ENCODE measurements at regions not wholly inside any gene's neighbourhood (a gene's known extent, or its start where the extent isn't known, plus 50 kb on each side); places are given as distances from the start of the nearest gene placed in this dataset.
"Not testable (repeated sequence)": the region's sequence is repeated elsewhere in the genome, so short reads cannot be mapped to it uniquely, and the experiment has no call there.

- TF ChIP-seq CTCF (IDR thresholded peaks at IDR 0.05): no peak
- no peaks in the 10 kb centered on the region for H3K9me3 Mint-ChIP-seq
- no peak overlapping the region for H3K27ac Mint-ChIP-seq
- DNase-seq: no peak
- no peaks in the 10 kb centered on the region for H3K36me3 Mint-ChIP-seq (ENCODE audit: low read depth)
- H3K4me1 Mint-ChIP-seq (ENCODE audit: low read depth): peaks cover 23% of the 10 kb centered on the region
- H3K4me3 Mint-ChIP-seq: no peak overlapping the region
- H3K27me3 Mint-ChIP-seq (ENCODE audit: insufficient read depth): no peaks in the 10 kb centered on the region; the same call in none of the 2 replicates
These were observed 241.2 kb downstream of the SKIDA1 start for GRCh38 chr10:21284301-21284700.

- not testable (repeated sequence) for H3K4me3 Mint-ChIP-seq; H3K27ac Mint-ChIP-seq; H3K27me3 Mint-ChIP-seq (ENCODE audit: insufficient read depth); H3K36me3 Mint-ChIP-seq (ENCODE audit: low read depth); DNase-seq; H3K9me3 Mint-ChIP-seq
- H3K4me1 Mint-ChIP-seq (ENCODE audit: low read depth): peaks cover 32% of the 10 kb centered on the region
These were observed 242.4 kb downstream of the SKIDA1 start for GRCh38 chr10:21283053-21283452.

DNA sequence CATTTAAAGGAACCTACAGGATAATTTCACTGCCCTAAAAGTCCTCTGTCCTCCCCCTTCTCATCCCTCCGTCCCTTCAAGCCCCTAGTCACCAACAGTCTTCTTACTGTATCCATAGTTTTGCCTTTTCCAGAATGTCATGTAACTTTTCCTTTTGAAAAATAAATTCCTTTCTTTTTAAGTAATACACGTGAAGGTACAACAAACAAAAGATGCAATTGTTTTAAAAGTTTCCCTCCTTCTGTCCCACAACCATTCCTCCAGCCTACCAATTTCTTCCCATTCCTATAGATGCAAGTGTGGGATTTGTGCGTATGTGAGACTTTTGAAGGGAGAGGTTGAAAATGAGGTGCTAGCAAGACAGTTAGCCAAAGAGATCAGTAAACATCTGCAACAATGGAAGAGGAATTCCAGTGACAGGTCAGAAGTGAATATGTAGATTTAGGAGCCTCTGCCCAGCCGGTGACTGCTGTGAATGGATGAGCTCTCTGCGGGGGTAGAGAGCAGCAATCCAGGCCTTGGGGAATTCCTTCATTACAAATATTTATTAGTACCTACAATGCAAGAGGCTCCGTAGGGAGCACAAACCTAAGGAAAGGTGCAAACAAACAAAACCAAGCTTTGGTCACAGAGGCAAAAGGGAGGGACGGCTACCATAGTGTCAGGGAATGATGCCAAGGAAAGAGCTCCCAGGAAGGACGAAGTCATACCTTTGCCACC lies 243.6 kb downstream of the SKIDA1 start:
- Mint-ChIP-seq H3K27ac (no peak overlapping the region), H3K27me3 (ENCODE audit: insufficient read depth) (no peaks in the 10 kb centered on the region; the same call in 1 of the 2 replicates), H3K4me1 (ENCODE audit: low read depth) (peaks cover 32% of the 10 kb centered on the region), H3K4me3 (no peak overlapping the region), H3K9me3 (no peaks in the 10 kb centered on the region), H3K36me3 (ENCODE audit: low read depth) (no peaks in the 10 kb centered on the region)
- no peak for TF ChIP-seq CTCF (IDR thresholded peaks at IDR 0.05)
- no peak for DNase-seq

- Mint-ChIP-seq H3K4me1 (ENCODE audit: low read depth) (peaks cover 31% of the 10 kb centered on the region), H3K4me3 (no peak overlapping the region), H3K27ac (no peak overlapping the region), H3K36me3 (ENCODE audit: low read depth) (no peaks in the 10 kb centered on the region), H3K27me3 (ENCODE audit: insufficient read depth) (no peaks in the 10 kb centered on the region; the same call in none of the 2 replicates), H3K9me3 (no peaks in the 10 kb centered on the region)
- DNase-seq: no peak
- no peak for TF ChIP-seq CTCF (IDR thresholded peaks at IDR 0.05)
These were observed 244.4 kb downstream of the SKIDA1 start for GRCh38 chr10:21280971-21281572.

GRCh38 chr10:21280037-21280436 lies 245.4 kb downstream of the SKIDA1 start:
- DNase-seq: no peak
- H3K27ac Mint-ChIP-seq: no peak overlapping the region
- no peak overlapping the region for H3K4me3 Mint-ChIP-seq
- H3K9me3 Mint-ChIP-seq: no peaks in the 10 kb centered on the region
- no peaks in the 10 kb centered on the region for H3K36me3 Mint-ChIP-seq (ENCODE audit: low read depth)
- H3K4me1 Mint-ChIP-seq (ENCODE audit: low read depth): peaks cover 22% of the 10 kb centered on the region
- peaks cover 3% of the 10 kb centered on the region for H3K27me3 Mint-ChIP-seq (ENCODE audit: insufficient read depth)
- no peak for TF ChIP-seq CTCF (IDR thresholded peaks at IDR 0.05)

GRCh38 chr10:21279217-21279575 lies 246.3 kb downstream of the SKIDA1 start:
- no peak overlapping the region for H3K27ac Mint-ChIP-seq
- no peaks in the 10 kb centered on the region for H3K36me3 Mint-ChIP-seq (ENCODE audit: low read depth)
- no peak overlapping the region for H3K4me3 Mint-ChIP-seq
- no peak for TF ChIP-seq CTCF (IDR thresholded peaks at IDR 0.05)
- DNase-seq: no peak
- peaks cover 3% of the 10 kb centered on the region for H3K27me3 Mint-ChIP-seq (ENCODE audit: insufficient read depth)
- no peaks in the 10 kb centered on the region for H3K9me3 Mint-ChIP-seq
- peaks cover 22% of the 10 kb centered on the region for H3K4me1 Mint-ChIP-seq (ENCODE audit: low read depth)

Measured in HFFc6 (cell line).